GM10248 (cell line): ENCODE measurements at regions not wholly inside any gene's neighbourhood (a gene's known extent, or its start where the extent isn't known, plus 50 kb on each side); places are given as distances from the start of the nearest gene placed in this dataset.

ENCODE experiments used
- CTCF ChIA-PET: fragments of 300-600 bp; sonication (Branson Sonifier 250); formaldehyde crosslinking; extraction: SDS; loops from one replicate; lab custom pipeline; 2021; ENCODE audit warnings: antibody characterized with exemption; lab: Yijun Ruan, JAX
- POLR2A ChIA-PET: fragments of 350-650 bp; sonication (Branson Sonifier 250); formaldehyde crosslinking; extraction: SDS; loops from one replicate; lab custom pipeline; 2020; ENCODE audit warnings: antibody characterized with exemption; lab: Yijun Ruan, JAX
- DNase-seq: peaks from one replicate; pipeline ENCODE4 v3.0.0; 2012; ENCODE audit errors: extremely low spot score
- CTCF ChIP-seq: IDR thresholded peaks from 2 replicates; pipeline ENCODE4 v1.5.1; 2012; ENCODE audit warnings: mild to moderate bottlenecking, low read depth; ENCODE audit errors: extremely low read depth, missing control alignments, control extremely low read depth

- ChIA-PET POLR2A (no interaction called here), CTCF (no interaction called here)
- no peak for DNase-seq
- no peak for TF ChIP-seq CTCF
Observed at GRCh38 chr3:148146947-148147826, 550.5 kb upstream of the AGTR1 start.

GRCh38 chr3:148147903-148148302 is 549.8 kb upstream of the AGTR1 start:
- ChIA-PET POLR2A (no interaction called here), CTCF (no interaction called here)
- no peak for DNase-seq
- TF ChIP-seq CTCF: no peak

- TF ChIP-seq CTCF: no peak
- CTCF ChIA-PET: no interaction called here
- POLR2A ChIA-PET: no interaction called here
- no peak for DNase-seq
Observed at GRCh38 chr3:148149556-148149955, 548.1 kb upstream of the AGTR1 start.

GRCh38 chr3:148150141-148150540 is 547.6 kb upstream of the AGTR1 start:
- no peak for DNase-seq
- POLR2A ChIA-PET: no interaction called here
- TF ChIP-seq CTCF: no peak
- CTCF ChIA-PET: interaction anchor here (1.7 kb wide), 1 partner anchor 9 kb away, joined by 4 read pairs; no protein-coding TSS in a partner anchor

- ChIA-PET POLR2A (no interaction called here), CTCF (no interaction called here)
- no peak for TF ChIP-seq CTCF
- no peak for DNase-seq
Observed at GRCh38 chr3:148158210-148158609, 539.5 kb upstream of the AGTR1 start.

GRCh38 chr3:148162132-148162531 is 535.6 kb upstream of the AGTR1 start:
- TF ChIP-seq CTCF: no peak
- ChIA-PET CTCF (interaction anchor here (1.6 kb wide), 2 partner anchors 14 to 280 kb away, joined by 3 read pairs; no protein-coding TSS in a partner anchor), POLR2A (no interaction called here)
- DNase-seq: no peak
